ENCODE measurements at regions not wholly inside any gene's neighbourhood (a gene's known extent, or its start where the extent isn't known, plus 50 kb on each side); places are given as distances from the start of the nearest gene placed in this dataset.

GRCh38 chr1:213415691-213416380 is 364.8 kb downstream of the RPS6KC1 start:
- 45% methylated on average over 10 of the region's 10 CpGs for WGBS
- DNase-seq (ENCODE audit: low spot score in 2 of 2) = no peak
- Histone ChIP-seq H3K4me1 (no peaks in the 10 kb centered on the region), H3K9me3 (no peaks in the 10 kb centered on the region), H3K4me3 (no peak overlapping the region), H3K36me3 (no peaks in the 10 kb centered on the region), H3K27ac (no peak overlapping the region), H3K27me3 (no peaks in the 10 kb centered on the region)
- TF ChIP-seq POLR2A (IDR thresholded peaks at IDR 0.05) = no peak
- TF ChIP-seq POLR2AphosphoS5 (IDR thresholded peaks at IDR 0.05) = no peak
- TF ChIP-seq EP300 (IDR thresholded peaks at IDR 0.05) = no peak
- no peak for TF ChIP-seq CTCF (IDR thresholded peaks at IDR 0.05)

- 86% methylated on average over 16 of the region's 17 CpGs for WGBS
- no peak for TF ChIP-seq EP300 (IDR thresholded peaks at IDR 0.05)
- Histone ChIP-seq H3K4me3 (no peak overlapping the region), H3K27ac (no peak overlapping the region), H3K27me3 (no peaks in the 10 kb centered on the region), H3K4me1 (no peaks in the 10 kb centered on the region), H3K36me3 (no peaks in the 10 kb centered on the region), H3K9me3 (no peaks in the 10 kb centered on the region)
- no peak for DNase-seq (ENCODE audit: low spot score in 2 of 2)
Measured at GRCh38 chr1:213416461-213417224, 365.6 kb downstream of the RPS6KC1 start.

GRCh38 chr1:213417225-213417820 is 366.3 kb downstream of the RPS6KC1 start:
- H3K36me3 ChIP-seq = no peaks in the 10 kb centered on the region
- no peak for DNase-seq (ENCODE audit: low spot score in 2 of 2)
- H3K4me3 ChIP-seq = no peak overlapping the region
- H3K9me3 ChIP-seq = no peaks in the 10 kb centered on the region
- H3K27ac ChIP-seq = no peak overlapping the region
- TF ChIP-seq EP300 (IDR thresholded peaks at IDR 0.05) = no peak
- TF ChIP-seq POLR2A (IDR thresholded peaks at IDR 0.05) = no peak
- no peak for TF ChIP-seq CTCF (IDR thresholded peaks at IDR 0.05)
- TF ChIP-seq POLR2AphosphoS5 (IDR thresholded peaks at IDR 0.05) = no peak
- no peaks in the 10 kb centered on the region for H3K4me1 ChIP-seq
- WGBS = 91% methylated on average over 14 of the region's 14 CpGs
- no peaks in the 10 kb centered on the region for H3K27me3 ChIP-seq

- no peak for DNase-seq (ENCODE audit: low spot score in 2 of 2)
- Histone ChIP-seq H3K4me1 (no peaks in the 10 kb centered on the region), H3K36me3 (no peaks in the 10 kb centered on the region), H3K27me3 (no peaks in the 10 kb centered on the region), H3K27ac (no peak overlapping the region), H3K4me3 (no peak overlapping the region), H3K9me3 (no peaks in the 10 kb centered on the region)
- no peak for TF ChIP-seq POLR2A (IDR thresholded peaks at IDR 0.05)
- no peak for TF ChIP-seq POLR2AphosphoS5 (IDR thresholded peaks at IDR 0.05)
- no peak for TF ChIP-seq CTCF (IDR thresholded peaks at IDR 0.05)
- TF ChIP-seq EP300 (IDR thresholded peaks at IDR 0.05) = no peak
- WGBS = 90% methylated on average over 5 of the region's 5 CpGs
Measured at GRCh38 chr1:213417846-213418245, 366.8 kb downstream of the RPS6KC1 start.

- Histone ChIP-seq H3K4me1 (no peaks in the 10 kb centered on the region), H3K36me3 (no peaks in the 10 kb centered on the region), H3K4me3 (no peak overlapping the region), H3K27ac (no peak overlapping the region), H3K27me3 (no peaks in the 10 kb centered on the region), H3K9me3 (no peaks in the 10 kb centered on the region)
- DNase-seq (ENCODE audit: low spot score in 2 of 2) = no peak
- 68% methylated on average over 19 of the region's 19 CpGs for WGBS
- TF ChIP-seq CTCF (IDR thresholded peaks at IDR 0.05) = no peak
Measured at GRCh38 chr1:213418268-213419071, 367.4 kb downstream of the RPS6KC1 start.
